ENCODE measurements at regions not wholly inside any gene's neighbourhood (a gene's known extent, or its start where the extent isn't known, plus 50 kb on each side); places are given as distances from the start of the nearest gene placed in this dataset.
"Not testable (repeated sequence)": the region's sequence is repeated elsewhere in the genome, so short reads cannot be mapped to it uniquely, and the experiment has no call there.

GRCh38 chr18:60075477-60075876 is 175.7 kb downstream of the PMAIP1 start:
- peaks cover 7% of the 10 kb centered on the region for H3K27me3 Mint-ChIP-seq (ENCODE audit: low read depth)
- no peaks in the 10 kb centered on the region for H3K36me3 Mint-ChIP-seq (ENCODE audit: insufficient read depth)
- DNase-seq (no peak), ATAC-seq (no peak)
- peaks cover 8% of the 10 kb centered on the region for H3K9me3 Mint-ChIP-seq
- no peak overlapping the region for H3K4me3 Mint-ChIP-seq
- no peaks in the 10 kb centered on the region for H3K4me1 Mint-ChIP-seq (ENCODE audit: low read depth)

GRCh38 chr18:60070631-60071030 is 170.8 kb downstream of the PMAIP1 start:
- Mint-ChIP-seq H3K4me1 (ENCODE audit: low read depth) (no peaks in the 10 kb centered on the region), H3K27me3 (ENCODE audit: low read depth) (peaks cover 4% of the 10 kb centered on the region), H3K9me3 (no peaks in the 10 kb centered on the region), H3K4me3 (no peak overlapping the region), H3K36me3 (ENCODE audit: insufficient read depth) (no peaks in the 10 kb centered on the region)
- ATAC-seq, result no peak
- no peak for DNase-seq

- ATAC-seq (no peak), DNase-seq (no peak)
- peaks cover 4% of the 10 kb centered on the region for H3K27me3 Mint-ChIP-seq (ENCODE audit: low read depth)
- H3K9me3 Mint-ChIP-seq, result no peaks in the 10 kb centered on the region
- no peaks in the 10 kb centered on the region for H3K36me3 Mint-ChIP-seq (ENCODE audit: insufficient read depth)
- H3K4me1 Mint-ChIP-seq (ENCODE audit: low read depth), result no peaks in the 10 kb centered on the region
- no peak overlapping the region for H3K4me3 Mint-ChIP-seq
Measured at GRCh38 chr18:60069145-60069544, 169.3 kb downstream of the PMAIP1 start.

- no peaks in the 10 kb centered on the region for H3K4me1 Mint-ChIP-seq (ENCODE audit: low read depth)
- H3K9me3 Mint-ChIP-seq, result no peaks in the 10 kb centered on the region
- peaks cover 3% of the 10 kb centered on the region for H3K27me3 Mint-ChIP-seq (ENCODE audit: low read depth)
- DNase-seq (no peak), ATAC-seq (no peak)
- H3K4me3 Mint-ChIP-seq, result no peak overlapping the region
- H3K36me3 Mint-ChIP-seq (ENCODE audit: insufficient read depth), result no peaks in the 10 kb centered on the region
Measured at GRCh38 chr18:60067426-60068210, 167.8 kb downstream of the PMAIP1 start.

GRCh38 chr18:60066219-60066975 is 166.6 kb downstream of the PMAIP1 start:
- Mint-ChIP-seq H3K36me3 (ENCODE audit: insufficient read depth) (no peaks in the 10 kb centered on the region), H3K9me3 (no peaks in the 10 kb centered on the region), H3K27me3 (ENCODE audit: low read depth) (peaks cover 5% of the 10 kb centered on the region), H3K4me1 (ENCODE audit: low read depth) (no peaks in the 10 kb centered on the region), H3K4me3 (no peak overlapping the region)
- DNase-seq (no peak), ATAC-seq (no peak)

GRCh38 chr18:60064271-60064670 is 164.5 kb downstream of the PMAIP1 start:
- Mint-ChIP-seq H3K36me3 (ENCODE audit: insufficient read depth) (no peaks in the 10 kb centered on the region), H3K9me3 (no peaks in the 10 kb centered on the region), H3K27me3 (ENCODE audit: low read depth) (peaks cover 5% of the 10 kb centered on the region), H3K4me3 (no peak overlapping the region), H3K4me1 (ENCODE audit: low read depth) (no peaks in the 10 kb centered on the region)
- DNase-seq (no peak), ATAC-seq (no peak)

- not testable (repeated sequence) for H3K4me3 Mint-ChIP-seq; H3K4me1 Mint-ChIP-seq (ENCODE audit: low read depth); H3K9me3 Mint-ChIP-seq; ATAC-seq; DNase-seq; H3K27me3 Mint-ChIP-seq (ENCODE audit: low read depth); H3K36me3 Mint-ChIP-seq (ENCODE audit: insufficient read depth)
Measured at GRCh38 chr18:60062831-60063230, 163.0 kb downstream of the PMAIP1 start.

GRCh38 chr18:60062396-60062795 is 162.6 kb downstream of the PMAIP1 start:
- no peaks in the 10 kb centered on the region for H3K36me3 Mint-ChIP-seq (ENCODE audit: insufficient read depth)
- ATAC-seq, result no peak
- H3K4me3 Mint-ChIP-seq, result no peak overlapping the region
- peaks cover 5% of the 10 kb centered on the region for H3K27me3 Mint-ChIP-seq (ENCODE audit: low read depth)
- DNase-seq, result no peak
- H3K9me3 Mint-ChIP-seq, result peaks cover 6% of the 10 kb centered on the region
- no peaks in the 10 kb centered on the region for H3K4me1 Mint-ChIP-seq (ENCODE audit: low read depth)

- H3K4me3 Mint-ChIP-seq, result no peak overlapping the region
- DNase-seq (no peak), ATAC-seq (no peak)
- peaks cover 5% of the 10 kb centered on the region for H3K27me3 Mint-ChIP-seq (ENCODE audit: low read depth)
- H3K4me1 Mint-ChIP-seq (ENCODE audit: low read depth), result no peaks in the 10 kb centered on the region
- no peaks in the 10 kb centered on the region for H3K36me3 Mint-ChIP-seq (ENCODE audit: insufficient read depth)
- H3K9me3 Mint-ChIP-seq, result peaks cover 6% of the 10 kb centered on the region
Measured at GRCh38 chr18:60060578-60060977, 160.8 kb downstream of the PMAIP1 start.

- Mint-ChIP-seq H3K4me3 (no peak overlapping the region), H3K27me3 (ENCODE audit: low read depth) (peaks cover 5% of the 10 kb centered on the region), H3K4me1 (ENCODE audit: low read depth) (no peaks in the 10 kb centered on the region), H3K9me3 (peaks cover 6% of the 10 kb centered on the region), H3K36me3 (ENCODE audit: insufficient read depth) (no peaks in the 10 kb centered on the region)
- DNase-seq (no peak), ATAC-seq (no peak)
Measured at GRCh38 chr18:60060026-60060425, 160.2 kb downstream of the PMAIP1 start.

GRCh38 chr18:60059216-60059615 is 159.4 kb downstream of the PMAIP1 start:
- ATAC-seq (no peak), DNase-seq (no peak)
- Mint-ChIP-seq H3K9me3 (peaks cover 6% of the 10 kb centered on the region), H3K27me3 (ENCODE audit: low read depth) (peaks cover 2% of the 10 kb centered on the region), H3K36me3 (ENCODE audit: insufficient read depth) (no peaks in the 10 kb centered on the region), H3K4me3 (no peak overlapping the region), H3K4me1 (ENCODE audit: low read depth) (no peaks in the 10 kb centered on the region)

GRCh38 chr18:60053747-60054304 is 154.0 kb downstream of the PMAIP1 start:
- H3K4me1 Mint-ChIP-seq (ENCODE audit: low read depth), result no peaks in the 10 kb centered on the region
- H3K27me3 Mint-ChIP-seq (ENCODE audit: low read depth), result peaks cover 2% of the 10 kb centered on the region
- ATAC-seq (no peak), DNase-seq (no peak)
- no peaks in the 10 kb centered on the region for H3K36me3 Mint-ChIP-seq (ENCODE audit: insufficient read depth)
- H3K9me3 Mint-ChIP-seq, result peaks cover 6% of the 10 kb centered on the region
- H3K4me3 Mint-ChIP-seq, result no peak overlapping the region

GRCh38 chr18:60050821-60051220 is 151.0 kb downstream of the PMAIP1 start:
- no peaks in the 10 kb centered on the region for H3K4me1 Mint-ChIP-seq (ENCODE audit: low read depth)
- no peaks in the 10 kb centered on the region for H3K36me3 Mint-ChIP-seq (ENCODE audit: insufficient read depth)
- no peaks in the 10 kb centered on the region for H3K9me3 Mint-ChIP-seq
- ATAC-seq (no peak), DNase-seq (no peak)
- peaks cover 4% of the 10 kb centered on the region for H3K27me3 Mint-ChIP-seq (ENCODE audit: low read depth)
- no peak overlapping the region for H3K4me3 Mint-ChIP-seq

GRCh38 chr18:60049172-60049571 is 149.4 kb downstream of the PMAIP1 start:
- Mint-ChIP-seq H3K36me3 (ENCODE audit: insufficient read depth) (no peaks in the 10 kb centered on the region), H3K4me3 (no peak overlapping the region), H3K27me3 (ENCODE audit: low read depth) (peaks cover 4% of the 10 kb centered on the region), H3K9me3 (no peaks in the 10 kb centered on the region), H3K4me1 (ENCODE audit: low read depth) (no peaks in the 10 kb centered on the region)
- no peak for ATAC-seq
- no peak for DNase-seq

- Mint-ChIP-seq H3K27me3 (ENCODE audit: low read depth) (peaks cover 4% of the 10 kb centered on the region), H3K36me3 (ENCODE audit: insufficient read depth) (no peaks in the 10 kb centered on the region), H3K9me3 (no peaks in the 10 kb centered on the region), H3K4me1 (ENCODE audit: low read depth) (no peaks in the 10 kb centered on the region), H3K4me3 (no peak overlapping the region)
- DNase-seq, result no peak
- no peak for ATAC-seq
Measured at GRCh38 chr18:60047556-60047955, 147.8 kb downstream of the PMAIP1 start.
